Activated T-helper 2 cell treated with anti-CD3 and anti-CD28 coated beads, Interferon-gamma antibody, Interleukin-2, Interleukin-4, amounts not matched to agents 10 μg/mL and 5 μg/mL and 100 μg/mL, durations not matched to agents 14 hours and 24 hours and 36 hours (primary cell): ENCODE measurements at regions not wholly inside any gene's neighbourhood (a gene's known extent, or its start where the extent isn't known, plus 50 kb on each side); places are given as distances from the start of the nearest gene placed in this dataset.

Experiments used
- DNase-seq: peaks from one replicate; pipeline ENCODE4 v3.0.0; 2021; ENCODE audit warnings: low spot score
- H3K27ac Mint-ChIP-seq: one replicate; pipeline ENCODE4 v1.8.0; 2021; ENCODE audit warnings: mixed read lengths
- H3K27me3 Mint-ChIP-seq: one replicate; pipeline ENCODE4 v1.8.0; 2021; ENCODE audit warnings: low read depth, mixed read lengths
- H3K36me3 Mint-ChIP-seq: one replicate; pipeline ENCODE4 v1.8.0; 2021; ENCODE audit warnings: low read depth, mixed read lengths
- H3K4me1 Mint-ChIP-seq: one replicate; pipeline ENCODE4 v1.8.0; 2021; ENCODE audit warnings: low read depth, mixed read lengths
- H3K4me3 Mint-ChIP-seq: one replicate; pipeline ENCODE4 v1.8.0; 2021; ENCODE audit warnings: low read depth, mild to moderate bottlenecking, moderate library complexity, mixed read lengths
- H3K9me3 Mint-ChIP-seq: one replicate; pipeline ENCODE4 v1.8.0; 2021; ENCODE audit warnings: mixed read lengths
- intact Hi-C: fragments of 100-400 bp; cut with micrococcal nuclease; formaldehyde crosslinking; loops from one replicate; pipeline ENCODE4 v1.15.1; 2023

- Mint-ChIP-seq H3K4me1 (no peaks in the 10 kb centered on the region), H3K27ac (no peak overlapping the region), H3K27me3 (no peaks in the 10 kb centered on the region), H3K4me3 (no peak overlapping the region), H3K36me3 (no peaks in the 10 kb centered on the region), H3K9me3 (peaks cover 6% of the 10 kb centered on the region)
- DNase-seq, result no peak
- intact Hi-C loops, result no loop called here
Measured at GRCh38 chr12:113580437-113580836, 108.8 kb upstream of the LHX5 start.

GRCh38 chr12:113577464-113578129 is 105.9 kb upstream of the LHX5 start:
- intact Hi-C loops, result no loop called here
- Mint-ChIP-seq H3K9me3 (peaks cover 6% of the 10 kb centered on the region), H3K27ac (no peak overlapping the region), H3K36me3 (no peaks in the 10 kb centered on the region), H3K4me1 (no peaks in the 10 kb centered on the region), H3K27me3 (no peaks in the 10 kb centered on the region), H3K4me3 (no peak overlapping the region)
- no peak for DNase-seq

DNA sequence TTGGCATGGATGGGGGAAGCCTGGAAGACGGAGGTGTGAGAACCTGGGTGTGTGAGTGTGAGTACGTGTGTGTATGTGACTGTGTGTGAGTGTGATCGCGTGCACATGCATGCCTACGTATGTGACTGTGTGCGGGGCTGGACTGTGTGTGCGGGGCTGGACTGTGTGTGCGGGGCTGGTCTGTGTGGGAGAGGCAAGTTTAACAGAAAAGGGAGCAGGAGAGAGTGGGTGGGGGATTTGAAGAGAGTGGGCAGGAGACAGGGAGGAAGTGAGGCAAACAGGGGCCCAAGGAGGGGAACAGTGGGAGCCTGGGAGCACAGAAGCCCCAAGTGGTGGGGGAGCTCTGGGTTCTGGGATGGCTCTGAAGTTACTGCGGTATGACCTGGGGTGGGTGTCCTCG is 103.7 kb upstream of the LHX5 start:
- Mint-ChIP-seq H3K4me1 (no peaks in the 10 kb centered on the region), H3K4me3 (no peak overlapping the region), H3K9me3 (no peaks in the 10 kb centered on the region), H3K27me3 (no peaks in the 10 kb centered on the region), H3K36me3 (no peaks in the 10 kb centered on the region), H3K27ac (no peak overlapping the region)
- intact Hi-C loops, result no loop called here
- DNase-seq, result no peak

- Mint-ChIP-seq H3K4me3 (no peak overlapping the region), H3K9me3 (no peaks in the 10 kb centered on the region), H3K27ac (no peak overlapping the region), H3K27me3 (no peaks in the 10 kb centered on the region), H3K4me1 (no peaks in the 10 kb centered on the region), H3K36me3 (no peaks in the 10 kb centered on the region)
- no peak for DNase-seq
- intact Hi-C loops, result no loop called here
Measured at GRCh38 chr12:113573148-113573547, 101.5 kb upstream of the LHX5 start.

DNA sequence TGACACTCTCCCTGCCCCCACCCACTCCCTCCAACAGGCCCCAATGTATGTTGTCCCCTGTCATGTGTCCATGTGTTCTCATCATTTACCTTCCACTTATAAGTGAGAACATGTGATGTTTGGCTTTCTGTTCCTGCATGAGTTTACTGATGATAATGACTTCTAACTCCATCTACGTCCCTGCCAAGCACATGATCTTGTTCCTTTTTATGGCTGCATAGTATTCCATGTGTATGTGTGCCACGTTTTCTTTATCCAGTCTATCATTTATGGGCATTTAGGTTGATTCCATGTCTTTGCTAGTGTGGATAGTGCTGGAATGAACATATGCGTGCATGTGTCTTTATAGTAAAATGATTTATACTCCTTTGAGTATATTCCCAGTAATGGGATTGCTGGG is 100.0 kb upstream of the LHX5 start:
- H3K36me3 Mint-ChIP-seq, result no peaks in the 10 kb centered on the region
- intact Hi-C loops, result no loop called here
- no peak overlapping the region for H3K27ac Mint-ChIP-seq
- DNase-seq, result no peak
- H3K27me3 Mint-ChIP-seq, result no peaks in the 10 kb centered on the region
- H3K4me3 Mint-ChIP-seq, result no peak overlapping the region
- no peaks in the 10 kb centered on the region for H3K4me1 Mint-ChIP-seq
- H3K9me3 Mint-ChIP-seq, result no peaks in the 10 kb centered on the region

GRCh38 chr12:113569806-113570205 is 98.1 kb upstream of the LHX5 start:
- no peak for DNase-seq
- Mint-ChIP-seq H3K36me3 (no peaks in the 10 kb centered on the region), H3K4me1 (no peaks in the 10 kb centered on the region), H3K27me3 (no peaks in the 10 kb centered on the region), H3K9me3 (no peaks in the 10 kb centered on the region), H3K4me3 (no peak overlapping the region), H3K27ac (no peak overlapping the region)
- intact Hi-C loops, result no loop called here

DNA sequence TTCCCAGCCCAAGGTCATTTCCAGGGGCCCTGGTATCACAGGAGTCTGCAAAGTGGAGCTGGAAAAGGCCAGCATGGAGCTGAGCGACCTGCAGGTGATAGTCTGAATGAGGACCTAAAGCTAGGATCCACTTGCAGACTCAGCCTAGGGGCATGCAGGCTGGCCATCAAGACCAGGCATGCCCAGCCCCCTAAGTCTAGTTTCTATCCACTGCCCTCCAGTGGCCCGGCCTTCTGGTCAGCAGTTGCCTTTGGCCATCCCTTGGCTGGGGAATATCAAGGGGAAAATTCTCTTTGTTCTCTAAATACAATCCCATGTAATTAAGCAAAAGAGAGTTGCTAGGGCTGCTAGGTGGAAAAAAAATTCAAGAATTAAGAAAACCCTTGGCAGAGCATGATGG is 96.3 kb upstream of the LHX5 start:
- intact Hi-C loops, result no loop called here
- Mint-ChIP-seq H3K9me3 (no peaks in the 10 kb centered on the region), H3K27me3 (no peaks in the 10 kb centered on the region), H3K4me1 (no peaks in the 10 kb centered on the region), H3K36me3 (no peaks in the 10 kb centered on the region), H3K27ac (no peak overlapping the region), H3K4me3 (no peak overlapping the region)
- DNase-seq, result no peak

GRCh38 chr12:113565368-113565767 is 93.7 kb upstream of the LHX5 start:
- no peak overlapping the region for H3K4me3 Mint-ChIP-seq
- H3K27ac Mint-ChIP-seq, result no peak overlapping the region
- no peaks in the 10 kb centered on the region for H3K36me3 Mint-ChIP-seq
- no peak for DNase-seq
- no peaks in the 10 kb centered on the region for H3K9me3 Mint-ChIP-seq
- H3K27me3 Mint-ChIP-seq, result no peaks in the 10 kb centered on the region
- H3K4me1 Mint-ChIP-seq, result no peaks in the 10 kb centered on the region
- intact Hi-C loops, result no loop called here

GRCh38 chr12:113561068-113561780 is 89.6 kb upstream of the LHX5 start:
- Mint-ChIP-seq H3K9me3 (no peaks in the 10 kb centered on the region), H3K27ac (no peak overlapping the region), H3K27me3 (no peaks in the 10 kb centered on the region), H3K4me1 (no peaks in the 10 kb centered on the region), H3K36me3 (no peaks in the 10 kb centered on the region), H3K4me3 (no peak overlapping the region)
- intact Hi-C loops, result no loop called here
- no peak for DNase-seq

- Mint-ChIP-seq H3K27me3 (no peaks in the 10 kb centered on the region), H3K9me3 (no peaks in the 10 kb centered on the region), H3K36me3 (no peaks in the 10 kb centered on the region), H3K4me1 (no peaks in the 10 kb centered on the region), H3K27ac (no peak overlapping the region), H3K4me3 (no peak overlapping the region)
- no peak for DNase-seq
- intact Hi-C loops, result no loop called here
Measured at GRCh38 chr12:113559466-113559865, 87.8 kb upstream of the LHX5 start.

GRCh38 chr12:113555226-113555625 is 83.6 kb upstream of the LHX5 start:
- intact Hi-C loops, result no loop called here
- Mint-ChIP-seq H3K4me1 (no peaks in the 10 kb centered on the region), H3K36me3 (no peaks in the 10 kb centered on the region), H3K9me3 (no peaks in the 10 kb centered on the region), H3K27me3 (no peaks in the 10 kb centered on the region), H3K27ac (no peak overlapping the region), H3K4me3 (no peak overlapping the region)
- DNase-seq, result no peak

DNA sequence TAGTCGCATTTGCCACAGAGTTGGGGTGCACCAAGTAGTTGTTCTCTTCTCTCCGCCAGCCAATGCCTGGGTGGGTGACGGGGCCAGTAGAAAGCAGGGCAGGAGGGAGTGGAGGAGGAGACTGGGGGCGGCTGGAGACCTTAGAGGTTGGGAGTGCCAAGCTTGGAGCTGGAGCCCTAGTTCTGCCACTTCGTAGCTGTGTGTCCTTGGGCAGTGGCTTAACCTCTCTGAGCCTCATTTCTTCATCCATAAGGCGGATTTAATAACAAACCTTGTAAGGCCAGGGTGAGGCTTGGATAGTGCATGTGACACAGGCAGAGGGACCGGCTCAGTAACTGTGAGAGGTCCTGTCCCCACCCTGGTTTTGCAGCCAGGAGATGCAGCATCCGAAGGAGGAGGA is 81.1 kb upstream of the LHX5 start:
- no peaks in the 10 kb centered on the region for H3K9me3 Mint-ChIP-seq
- DNase-seq, result no peak
- H3K27ac Mint-ChIP-seq, result no peak overlapping the region
- no peaks in the 10 kb centered on the region for H3K36me3 Mint-ChIP-seq
- no peak overlapping the region for H3K4me3 Mint-ChIP-seq
- H3K4me1 Mint-ChIP-seq, result no peaks in the 10 kb centered on the region
- no peaks in the 10 kb centered on the region for H3K27me3 Mint-ChIP-seq
- intact Hi-C loops, result no loop called here

DNA sequence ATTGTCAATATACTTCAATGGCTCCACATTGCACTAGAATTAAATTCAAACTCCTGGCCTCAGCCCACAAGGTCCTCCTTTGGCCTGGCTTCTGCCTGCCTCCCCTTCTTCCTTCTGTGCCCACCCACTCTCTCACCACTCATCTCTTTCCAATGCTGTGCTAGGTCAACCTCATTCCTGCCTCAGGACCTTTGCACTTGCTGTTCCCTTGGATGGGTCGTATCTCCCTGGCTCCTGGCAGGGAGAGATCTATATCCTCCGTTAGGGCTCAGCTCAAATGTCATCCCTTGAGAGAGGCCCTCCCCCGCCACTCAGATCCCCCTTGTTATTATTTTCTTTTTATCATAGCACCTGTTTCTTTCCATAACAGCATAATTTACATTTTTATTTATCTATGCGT is 79.9 kb upstream of the LHX5 start:
- intact Hi-C loops, result no loop called here
- Mint-ChIP-seq H3K4me3 (no peak overlapping the region), H3K9me3 (no peaks in the 10 kb centered on the region), H3K4me1 (no peaks in the 10 kb centered on the region), H3K27ac (no peak overlapping the region), H3K36me3 (no peaks in the 10 kb centered on the region), H3K27me3 (no peaks in the 10 kb centered on the region)
- DNase-seq, result no peak
